RPMI7951 (cell line): ENCODE measurements at regions not wholly inside any gene's neighbourhood (a gene's known extent, or its start where the extent isn't known, plus 50 kb on each side); places are given as distances from the start of the nearest gene placed in this dataset.
"Not testable (repeated sequence)": the region's sequence is repeated elsewhere in the genome, so short reads cannot be mapped to it uniquely, and the experiment has no call there.

Experiments used
- DNase-seq: peaks from one replicate; pipeline ENCODE4 v3.0.0-alpha.2; 2012; ENCODE audit warnings: low read depth

DNA sequence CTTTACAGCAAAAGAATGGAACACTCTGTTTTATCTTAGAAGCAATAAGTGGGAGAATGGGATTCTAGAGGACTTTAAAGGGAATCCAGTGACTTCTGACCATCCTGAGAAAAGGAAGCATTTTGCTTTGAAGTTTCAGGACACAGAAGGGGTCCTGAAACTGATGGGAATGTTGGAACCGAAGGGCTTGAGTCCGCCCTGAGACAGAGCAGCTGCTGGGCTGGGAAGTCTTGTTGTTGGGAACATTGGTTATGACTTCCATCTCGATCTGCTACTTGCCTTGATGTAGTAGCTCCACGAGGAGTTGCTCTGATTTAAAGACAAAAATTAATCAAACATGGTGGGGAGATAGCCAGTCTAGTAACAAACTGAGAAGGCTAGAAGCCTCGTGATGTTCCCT lies 177.6 kb downstream of the JCAD start:
- DNase-seq, result no peak

DNA sequence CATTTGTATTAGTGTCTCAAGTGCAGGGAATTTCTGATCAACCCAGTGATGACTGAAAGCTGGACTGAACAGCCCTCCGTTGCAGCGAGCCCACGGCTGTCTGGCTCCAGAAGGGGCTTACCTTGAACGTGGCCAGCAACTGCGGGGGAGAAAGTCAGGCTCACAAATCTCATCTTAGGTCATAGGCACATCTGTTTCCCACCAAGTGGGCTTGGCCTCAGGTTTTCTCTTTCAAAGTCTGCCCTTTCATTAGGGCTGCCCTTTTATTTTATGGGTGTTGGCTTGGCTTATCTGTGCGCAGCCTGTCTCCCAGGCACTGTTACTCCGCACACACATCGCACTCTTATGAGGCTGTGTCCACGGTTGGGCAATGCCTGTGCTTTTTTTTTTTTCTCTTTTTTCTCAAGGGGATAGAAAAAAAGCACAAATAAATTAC lies 178.0 kb downstream of the JCAD start:
- no peak for DNase-seq

- no peak for DNase-seq
Measured at GRCh38 chr10:29880856-29881255, 178.5 kb downstream of the JCAD start.

GRCh38 chr10:29879862-29880261 lies 179.5 kb downstream of the JCAD start:
- no peak for DNase-seq

DNA sequence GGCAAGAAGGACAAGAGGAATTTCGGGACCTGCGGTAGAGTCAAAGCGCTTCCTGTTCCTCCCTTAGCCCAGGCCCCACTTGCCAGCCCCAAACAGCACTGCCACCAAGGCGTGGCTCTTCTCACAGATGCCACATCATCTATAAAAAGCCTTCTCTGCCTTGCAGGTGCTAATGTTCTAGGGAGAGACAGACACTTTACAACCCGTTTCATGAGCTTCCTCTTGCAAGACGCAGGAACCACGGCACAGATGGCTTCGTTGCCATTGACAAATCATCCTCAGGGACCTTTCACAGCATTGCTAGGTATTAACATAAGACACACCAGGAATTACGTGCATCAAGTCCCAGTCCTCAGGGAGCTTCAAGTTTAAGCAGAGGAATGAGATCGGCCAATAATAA lies 180.9 kb downstream of the JCAD start:
- no peak for DNase-seq

GRCh38 chr10:29877793-29878491 lies 181.4 kb downstream of the JCAD start:
- DNase-seq, result peak; percentile 59

GRCh38 chr10:29876008-29876555 lies 183.3 kb downstream of the JCAD start:
- no peak for DNase-seq

DNA sequence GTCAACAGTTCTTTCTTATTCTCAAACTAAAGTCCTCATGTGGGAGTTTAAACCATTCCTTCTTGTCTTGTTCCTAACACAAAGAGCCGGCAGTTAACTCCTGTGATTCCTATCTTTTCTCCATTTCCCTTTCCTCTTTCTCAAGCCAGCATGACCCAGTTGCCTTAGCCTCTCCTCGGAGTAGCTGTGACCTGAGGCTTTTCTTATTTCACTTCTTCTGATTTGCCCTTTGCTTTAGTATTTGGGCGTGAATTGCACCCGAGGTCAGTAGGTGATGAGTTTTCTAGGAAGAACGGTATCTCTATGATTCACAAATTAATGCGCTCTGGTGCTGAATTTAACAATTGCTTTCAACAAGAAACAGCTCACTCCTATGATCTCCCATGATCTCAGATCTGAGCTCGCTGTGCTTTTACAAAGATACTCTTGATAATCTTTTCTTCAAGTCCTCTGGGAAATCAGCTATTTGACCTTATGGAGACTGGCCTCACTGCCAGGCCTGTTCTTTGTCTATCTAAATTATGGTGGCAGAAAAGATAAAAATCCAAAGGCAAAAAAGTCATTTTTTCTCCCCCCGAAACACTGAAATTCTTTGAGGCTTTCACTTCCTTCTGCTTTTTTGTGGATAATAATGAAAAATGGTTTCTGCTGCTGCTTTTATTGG lies 184.6 kb downstream of the JCAD start:
- DNase-seq, result no peak

- DNase-seq, result no peak
Measured at GRCh38 chr10:29873941-29874484, 185.4 kb downstream of the JCAD start.

- DNase-seq, result no peak
Measured at GRCh38 chr10:29870522-29871044, 188.8 kb downstream of the JCAD start.

DNA sequence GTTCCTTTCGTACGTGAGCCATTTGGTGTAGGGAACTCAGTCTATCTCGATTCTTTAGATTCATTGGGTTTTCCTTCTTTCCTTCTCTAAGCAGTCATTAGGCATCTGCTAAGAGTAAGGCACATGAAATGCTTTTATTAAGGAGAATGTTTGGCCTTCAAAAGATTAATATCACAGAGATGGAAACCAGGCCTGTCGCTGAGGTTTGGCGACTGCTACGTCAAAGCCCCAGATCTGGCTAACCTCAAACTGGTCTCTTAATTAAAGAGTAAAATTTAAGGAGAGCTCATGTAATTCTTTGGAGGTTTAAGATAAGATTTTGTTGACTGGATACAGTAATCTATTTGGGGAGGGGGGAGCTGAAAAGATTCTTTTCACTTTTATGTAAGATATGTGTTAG lies 189.8 kb downstream of the JCAD start:
- DNase-seq, result no peak

GRCh38 chr10:29866356-29866755 lies 193.0 kb downstream of the JCAD start:
- DNase-seq, result no peak

DNA sequence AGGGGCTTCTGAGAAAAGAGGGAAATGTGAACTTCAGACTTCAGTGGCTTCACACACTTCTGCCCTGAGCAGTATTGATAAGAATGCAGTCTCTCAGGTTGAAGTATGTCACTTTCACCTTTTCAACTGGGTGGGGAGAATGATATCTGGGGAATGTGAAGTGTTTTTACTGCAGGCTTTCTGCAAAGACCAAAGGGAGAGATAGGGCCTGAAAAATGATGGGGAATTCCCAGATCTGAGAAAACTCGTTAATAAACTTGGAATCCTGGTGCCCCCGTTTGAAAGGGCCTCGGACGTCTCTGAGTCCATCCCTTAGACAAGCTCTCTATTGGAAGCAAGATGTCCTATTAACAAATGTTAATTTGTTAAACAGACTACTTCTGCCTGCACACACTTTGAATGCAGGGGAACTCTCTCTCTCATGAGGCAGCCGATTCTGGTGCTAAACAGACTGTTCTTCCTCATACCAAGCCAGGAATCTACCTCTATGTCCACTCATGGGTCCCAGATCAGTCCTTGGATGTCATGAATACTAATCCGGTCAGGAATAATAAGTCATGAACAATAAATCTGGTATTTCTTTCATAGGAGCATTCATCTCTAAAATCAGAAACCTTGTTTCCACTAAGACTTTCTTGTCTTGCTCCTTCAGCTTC lies 193.6 kb downstream of the JCAD start:
- no peak for DNase-seq

DNA sequence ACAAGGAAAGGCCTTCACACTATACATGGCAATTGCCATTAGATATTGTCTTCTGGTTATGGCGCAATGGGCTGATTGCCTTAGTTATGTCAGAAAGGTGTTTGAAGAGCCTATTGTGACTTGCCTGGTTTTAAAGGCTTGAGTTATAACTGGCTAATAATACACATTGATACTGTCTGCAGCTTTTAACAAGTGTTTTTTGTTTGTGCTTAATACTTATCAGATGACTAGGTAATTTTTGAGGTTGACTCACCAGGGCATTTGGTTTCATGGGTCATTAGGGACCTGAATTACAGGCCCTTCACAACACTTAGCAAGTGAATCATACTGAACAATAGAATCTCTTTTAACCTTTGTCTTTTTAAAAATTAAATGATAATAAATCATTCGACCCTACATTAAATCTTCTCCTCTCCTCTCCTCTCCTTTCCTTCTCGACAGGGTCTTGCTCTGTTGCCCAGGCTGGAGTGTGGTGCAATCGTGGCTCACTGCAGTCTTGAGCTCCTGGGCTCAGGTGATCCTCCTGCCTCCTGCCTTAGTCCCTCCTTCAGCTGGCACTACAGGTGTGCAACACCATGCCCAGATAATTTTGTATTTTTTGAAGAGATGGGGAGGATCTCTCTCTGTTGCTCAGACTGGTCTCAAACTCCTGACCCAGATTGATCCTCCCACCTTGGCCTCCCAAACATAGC lies 196.3 kb downstream of the JCAD start:
- DNase-seq, result peak; percentile 89

- peak; percentile 72 for DNase-seq
Measured at GRCh38 chr10:29861811-29862505, 197.4 kb downstream of the JCAD start.

GRCh38 chr10:29861231-29861630 lies 198.2 kb downstream of the JCAD start:
- not testable (repeated sequence) for DNase-seq

DNA sequence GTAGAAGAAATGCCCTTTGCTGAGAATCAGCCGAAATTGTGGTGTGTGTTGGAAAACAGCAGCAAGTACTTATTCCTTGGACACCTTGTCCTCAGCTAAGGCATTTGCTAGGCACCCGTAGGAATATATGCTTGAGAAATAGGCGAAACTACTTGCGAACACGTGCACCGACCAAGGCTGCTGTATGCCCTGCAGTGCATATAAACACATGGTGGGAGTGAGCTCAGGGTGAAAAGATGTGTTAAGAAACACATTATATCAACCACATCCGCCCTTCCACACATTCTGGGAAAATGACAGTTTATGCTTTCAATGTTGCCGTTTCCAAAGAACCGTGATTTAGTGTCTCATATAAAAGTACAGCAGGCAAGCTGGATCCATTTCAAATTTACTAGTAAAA lies 199.2 kb downstream of the JCAD start:
- DNase-seq, result peak; percentile 89

GRCh38 chr10:29859521-29860130 lies 199.8 kb downstream of the JCAD start:
- DNase-seq, result peak; percentile 81

DNA sequence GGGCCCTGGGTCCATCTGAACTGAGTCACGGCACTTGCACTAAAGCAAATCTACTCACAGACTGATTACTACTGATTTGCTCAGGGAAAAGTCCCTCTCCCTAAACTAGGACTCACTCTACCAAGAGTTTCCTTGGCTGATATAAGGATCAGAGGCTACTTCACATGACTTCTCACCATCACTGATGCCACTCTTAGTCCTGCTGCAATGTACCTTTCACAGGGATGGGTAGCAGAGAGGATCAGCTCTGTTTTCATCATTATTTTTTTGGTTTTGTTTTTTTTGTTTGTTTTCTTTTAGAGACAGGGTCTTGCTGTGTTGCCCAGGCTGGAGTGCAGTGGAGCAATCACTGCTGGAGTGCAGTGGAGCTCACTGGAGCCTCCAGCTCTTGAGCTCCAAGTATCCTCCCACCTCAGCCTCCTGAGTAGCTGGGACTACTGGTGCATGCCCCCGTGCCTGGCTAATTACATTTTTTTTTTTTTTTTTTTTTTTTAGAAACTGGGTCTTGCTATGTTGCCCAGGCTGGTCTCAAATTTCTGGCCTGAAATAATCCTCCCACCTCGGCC lies 200.6 kb downstream of the JCAD start:
- DNase-seq, result no peak
